Neuronal stem cell (in vitro differentiated cells): ENCODE measurements at regions not wholly inside any gene's neighbourhood (a gene's known extent, or its start where the extent isn't known, plus 50 kb on each side); places are given as distances from the start of the nearest gene placed in this dataset. TPM values are rescaled to one million over a fixed set of nuclear protein-coding genes. Genes with fewer than 3 reads are reported as not detected.
A peak's percentile ranks its signal among the peaks of the same experiment; 100 is the strongest.

Source experiments
- DNase-seq: peaks from one replicate; pipeline ENCODE4 v3.0.0-alpha.2; 2013; ENCODE audit warnings: low spot score
- H2AFZ ChIP-seq: one replicate; pipeline ENCODE4 v1.6.1; 2013; ENCODE audit warnings: mild to moderate bottlenecking, low read length, inconsistent platforms
- H2AK5ac ChIP-seq: 2 replicates; pipeline ENCODE4 v1.6.1; 2013; ENCODE audit warnings: low read depth, mild to moderate bottlenecking, inconsistent platforms, low read length, moderate library complexity, mixed read lengths
- H2BK120ac ChIP-seq: 2 replicates; pipeline ENCODE4 v1.6.1; 2013; ENCODE audit warnings: low read depth, mild to moderate bottlenecking, inconsistent platforms, low read length, moderate library complexity, mixed read lengths
- H2BK12ac ChIP-seq: one replicate; pipeline ENCODE4 v1.6.1; 2013; ENCODE audit warnings: low read length, inconsistent platforms
- H2BK15ac ChIP-seq: 2 replicates; pipeline ENCODE4 v1.6.1; 2013; ENCODE audit warnings: mild to moderate bottlenecking, low read length, inconsistent platforms, mixed read lengths
- H2BK5ac ChIP-seq: one replicate; pipeline ENCODE4 v1.6.1; 2013; ENCODE audit warnings: inconsistent platforms, mild to moderate bottlenecking, low read length, moderate library complexity
- H3K14ac ChIP-seq: one replicate; pipeline ENCODE4 v1.6.1; 2013; ENCODE audit warnings: low read length, inconsistent platforms
- H3K18ac ChIP-seq: 2 replicates; pipeline ENCODE4 v1.6.1; 2013; ENCODE audit warnings: low read length, inconsistent platforms
- H3K23ac ChIP-seq: 2 replicates; pipeline ENCODE4 v1.6.1; 2013; ENCODE audit warnings: low read depth, mild to moderate bottlenecking, mixed read lengths, low read length, inconsistent platforms; ENCODE audit not compliant: poor library complexity
- H3K27ac ChIP-seq: replicated peaks from 3 replicates; pipeline ENCODE4 v1.5.1; 2013; ENCODE audit warnings: low read length, inconsistent platforms
- H3K27me3 ChIP-seq, 3 experiments: 2 replicates each; pipeline ENCODE4 v1.6.1; 2013; ENCODE audit warnings: low read length in 3 of 3, mild to moderate bottlenecking in 2 of 3, inconsistent platforms in 1 of 3, low read depth in 1 of 3, mixed read lengths in 1 of 3, moderate library complexity in 1 of 3; ENCODE audit not compliant: control insufficient read depth in 3 of 3, insufficient read depth in 3 of 3
- H3K36me3 ChIP-seq, 2 donors: replicated peaks in 1 of 2; 2 replicates each; pipeline ENCODE4 v1.6.1; 2013; ENCODE audit warnings: low read length in 2 of 2; ENCODE audit not compliant: control insufficient read depth in 2 of 2, insufficient read depth in 2 of 2
- H3K4ac ChIP-seq: 2 replicates; pipeline ENCODE4 v1.6.1; 2013; ENCODE audit warnings: inconsistent platforms, mild to moderate bottlenecking, low read length, moderate library complexity
- H3K4me1 ChIP-seq, 2 donors: 1 replicate in 1 of 2; 2 replicates in 1 of 2; pipeline ENCODE4 v1.6.1; 2013; ENCODE audit warnings: low read length in 2 of 2, low read depth in 1 of 2; ENCODE audit not compliant: control insufficient read depth in 2 of 2, insufficient read depth in 1 of 2
- H3K4me2 ChIP-seq: one replicate; pipeline ENCODE4 v1.6.1; 2013; ENCODE audit warnings: mild to moderate bottlenecking, low read length, inconsistent platforms; ENCODE audit not compliant: insufficient read depth, poor library complexity, severe bottlenecking
- H3K4me3 ChIP-seq, 2 donors: 2 replicates each; pipeline ENCODE4 v1.5.1; 2013; ENCODE audit warnings: low read length in 2 of 2, mild to moderate bottlenecking in 2 of 2, inconsistent platforms in 1 of 2, moderate library complexity in 1 of 2
- H3K79me1 ChIP-seq: one replicate; pipeline ENCODE4 v1.6.1; 2013; ENCODE audit warnings: low read depth, mild to moderate bottlenecking, inconsistent platforms, low read length, moderate library complexity
- H3K9ac ChIP-seq: one replicate; pipeline ENCODE4 v1.6.1; 2013; ENCODE audit warnings: mild to moderate bottlenecking, low read depth, low read length, inconsistent platforms; ENCODE audit not compliant: poor library complexity
- H3K9me3 ChIP-seq, 2 donors: replicated peaks in 1 of 2; 2 replicates each; pipeline versions ENCODE3 to v1.6.1; 2013; ENCODE audit warnings: low read length in 2 of 2, mild to moderate bottlenecking in 2 of 2, inconsistent platforms in 1 of 2, low read depth in 1 of 2, mixed read lengths in 1 of 2, moderate library complexity in 1 of 2; ENCODE audit not compliant: control insufficient read depth in 2 of 2, insufficient read depth in 1 of 2
- H4K8ac ChIP-seq: one replicate; pipeline ENCODE4 v1.6.1; 2013; ENCODE audit warnings: low read depth, mild to moderate bottlenecking, inconsistent platforms, low read length, moderate library complexity
- H4K91ac ChIP-seq: one replicate; pipeline ENCODE4 v1.6.1; 2013; ENCODE audit warnings: low read length, low read depth, mild to moderate bottlenecking, inconsistent platforms; ENCODE audit not compliant: poor library complexity
- WGBS, 2 donors: extraction: QIAGEN DNeasy Blood & Tissue Kit; methylation state at CpG; one replicate each; pipeline ENCODE4 v1.1.7; 2013; ENCODE audit warnings: missing lambda C conversion rate in 2 of 2, mixed read lengths in 1 of 2; ENCODE audit not compliant: insufficient read length in 2 of 2, insufficient replicate concordance in 1 of 2; ENCODE audit errors: extremely low coverage in 2 of 2; 5-methylcytosine and 5-hydroxymethylcytosine counted together
- small RNA-seq: library from polyadenylated mRNA; stranded (forward); fragments of <200 nt; extraction: miRNeasy Mini kit (QIAGEN cat#:217004); gene quantifications from one replicate; pipeline ENCODE3, GENCODE V24; 2013; ENCODE audit not compliant: insufficient read depth

DNA sequence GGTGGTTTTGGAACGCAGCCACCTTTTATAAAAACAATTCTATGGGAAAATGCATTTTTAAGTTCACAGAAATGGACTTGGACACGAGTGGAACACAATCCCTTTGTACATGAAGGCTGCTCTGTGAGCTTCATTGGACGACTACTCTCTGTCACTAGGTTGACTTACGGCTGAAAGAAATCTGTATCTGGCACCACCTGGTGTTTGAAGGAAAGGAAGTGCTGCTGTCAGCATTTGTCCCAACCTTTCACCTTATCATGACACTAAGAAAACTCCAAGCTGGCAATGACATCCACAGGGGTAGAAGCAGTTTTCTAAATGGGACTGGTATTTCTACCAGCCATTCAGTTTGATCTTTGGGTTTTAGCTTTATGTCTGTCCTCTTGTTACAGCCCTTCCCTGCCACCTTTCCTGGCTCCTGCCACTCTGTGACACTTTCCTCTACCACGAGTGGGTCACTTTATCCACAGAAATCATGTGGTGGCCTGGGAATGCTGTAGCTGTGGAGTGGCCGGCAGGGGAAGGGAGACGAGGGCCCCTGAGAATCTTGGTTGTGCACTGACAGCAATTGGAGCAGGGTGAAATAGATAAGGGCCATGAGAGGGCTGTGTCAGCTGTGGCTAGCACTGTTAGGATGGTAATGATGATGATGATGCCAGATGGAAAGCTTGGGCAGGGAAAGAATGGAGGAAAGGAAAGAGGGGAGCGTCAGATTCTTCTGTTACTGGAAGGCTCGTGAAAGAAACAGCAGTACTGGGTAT is 85.2 kb downstream of the TBX19 start:
- H2BK120ac ChIP-seq: no peak overlapping the region
- no peak overlapping the region for H2AK5ac ChIP-seq
- H4K91ac ChIP-seq: peak overlapping the region; percentile 16
- H3K27me3 ChIP-seq: no peaks in the 10 kb centered on the region
- no peak overlapping the region for H3K18ac ChIP-seq
- no peak overlapping the region for H2AFZ ChIP-seq
- no peak for DNase-seq
- H3K4me3 ChIP-seq: no peak overlapping the region
- no peak overlapping the region for H3K4me2 ChIP-seq
- no peak overlapping the region for H2BK5ac ChIP-seq
- H4K8ac ChIP-seq: no peak overlapping the region
- H3K79me1 ChIP-seq: no peaks in the 10 kb centered on the region
- no peaks in the 10 kb centered on the region for H3K9me3 ChIP-seq
- H2BK15ac ChIP-seq: no peak overlapping the region
- no peak overlapping the region for H3K14ac ChIP-seq
- H3K4me1 ChIP-seq: no peaks in the 10 kb centered on the region
- H3K9ac ChIP-seq: no peak overlapping the region
- no peaks in the 10 kb centered on the region for H3K36me3 ChIP-seq
- H3K27ac ChIP-seq: no peak overlapping the region
- WGBS, 2 donors: no CpG with 5 or more reads among the region's 9 CpGs
- H3K4ac ChIP-seq: no peak overlapping the region
- H3K23ac ChIP-seq: peak overlapping the region; percentile 8
- H2BK12ac ChIP-seq: no peak overlapping the region

Small RNA genes in the stretch of these regions (small RNA-seq; reads per million reads assigned to genes)
- not detected for gene MIR557
